HK-2 (cell line): ENCODE measurements at regions not wholly inside any gene's neighbourhood (a gene's known extent, or its start where the extent isn't known, plus 50 kb on each side); places are given as distances from the start of the nearest gene placed in this dataset.

ENCODE experiments used
- DNase-seq: peaks from one replicate; pipeline ENCODE4 v3.0.0-alpha.2; 2018; ENCODE audit not compliant: unreplicated experiment

DNA sequence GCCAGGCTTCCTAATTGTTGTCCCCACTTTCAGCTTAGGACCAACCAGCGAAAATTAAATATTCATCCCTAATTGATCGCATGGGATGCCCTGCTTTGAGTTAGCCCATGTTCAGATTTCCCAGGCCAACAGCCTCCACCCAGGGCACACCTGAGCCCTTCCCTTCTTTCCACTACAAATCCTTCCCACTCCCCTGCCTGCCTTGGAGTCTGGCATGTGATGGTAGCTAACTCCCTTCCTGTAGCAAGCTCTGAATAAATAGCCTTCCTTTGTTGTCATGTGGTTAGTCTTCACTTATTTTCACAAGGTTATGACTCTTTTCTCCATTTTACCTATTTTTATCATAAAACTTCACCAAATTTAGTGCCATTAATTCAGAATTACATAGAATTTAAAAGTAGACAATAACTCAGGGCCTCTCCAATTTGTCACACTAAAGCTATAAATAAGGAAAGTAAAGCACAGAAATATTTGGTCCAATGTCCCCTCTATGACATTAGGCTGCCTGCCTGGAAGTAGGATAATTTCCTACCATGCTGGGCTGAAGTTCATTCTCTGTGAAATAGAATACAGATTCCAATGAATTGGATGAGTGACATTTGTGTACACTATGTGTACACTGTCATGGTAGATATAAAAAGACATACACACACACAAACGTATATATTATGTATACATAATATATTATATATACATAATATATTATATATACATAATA lies 166.4 kb upstream of the CPEB2 start:
- no peak for DNase-seq

DNA sequence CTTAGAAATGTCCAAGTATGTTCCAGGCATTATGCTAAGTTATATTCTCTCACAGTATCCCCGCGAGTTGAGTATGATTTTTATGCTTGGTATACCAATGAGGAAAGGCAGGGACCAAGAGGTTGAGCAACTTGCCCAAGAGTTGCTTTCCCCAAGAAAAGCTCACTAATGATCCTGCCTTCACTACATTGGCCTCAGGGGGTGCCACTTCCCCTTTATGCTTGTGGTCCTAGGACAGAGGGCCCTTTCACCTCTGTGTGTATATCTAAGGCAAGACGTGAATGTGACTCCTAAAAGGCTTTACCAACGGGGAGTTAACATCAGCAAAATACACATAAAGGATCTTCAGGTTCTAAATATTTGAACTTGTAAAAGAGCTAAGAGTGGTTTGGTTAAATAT lies 164.4 kb upstream of the CPEB2 start:
- no peak for DNase-seq

DNA sequence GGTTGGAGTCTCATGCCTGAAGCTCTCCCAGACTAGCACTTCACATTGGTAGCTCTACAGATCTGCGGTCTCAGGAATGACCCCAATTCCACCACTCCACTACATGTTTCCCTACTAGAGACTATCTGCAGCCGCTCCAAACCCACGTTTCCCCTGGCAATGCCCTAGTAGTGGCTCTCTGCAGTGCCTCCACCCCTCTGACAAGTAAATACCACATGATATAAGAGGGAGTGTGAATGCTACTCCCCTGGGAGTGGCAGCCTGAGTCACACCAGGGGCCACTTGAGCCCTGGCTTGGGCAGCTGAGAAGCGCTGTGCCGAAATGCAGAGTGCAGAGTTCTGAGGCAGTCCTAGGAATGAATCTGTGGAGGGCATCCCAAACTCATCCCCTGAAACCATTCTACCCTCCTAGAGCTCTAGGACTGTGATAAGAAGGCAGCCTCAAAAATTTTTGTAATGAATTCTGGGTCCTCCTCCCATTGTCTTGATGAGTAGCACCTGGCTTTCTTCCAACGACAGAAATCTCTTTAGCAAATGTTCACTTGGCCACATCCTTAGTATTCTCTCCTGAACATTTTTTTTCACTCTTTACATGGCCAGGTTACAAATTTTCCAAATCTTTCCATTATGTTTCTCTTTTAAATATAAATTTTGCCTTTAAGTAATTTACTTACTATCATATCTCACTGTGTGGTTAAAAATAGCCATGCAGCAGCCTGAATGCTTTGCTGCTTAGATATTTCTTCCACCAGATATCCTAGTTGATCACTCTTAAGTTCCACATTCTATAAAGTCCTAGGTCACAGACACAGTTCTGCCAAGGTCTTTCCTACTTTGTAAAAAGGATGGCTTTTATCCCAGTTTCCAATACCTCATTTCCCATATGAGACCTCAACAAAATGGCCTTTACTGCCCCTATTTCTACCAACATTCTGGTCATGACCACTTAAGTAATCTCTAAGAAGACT lies 160.2 kb upstream of the CPEB2 start:
- no peak for DNase-seq

DNA sequence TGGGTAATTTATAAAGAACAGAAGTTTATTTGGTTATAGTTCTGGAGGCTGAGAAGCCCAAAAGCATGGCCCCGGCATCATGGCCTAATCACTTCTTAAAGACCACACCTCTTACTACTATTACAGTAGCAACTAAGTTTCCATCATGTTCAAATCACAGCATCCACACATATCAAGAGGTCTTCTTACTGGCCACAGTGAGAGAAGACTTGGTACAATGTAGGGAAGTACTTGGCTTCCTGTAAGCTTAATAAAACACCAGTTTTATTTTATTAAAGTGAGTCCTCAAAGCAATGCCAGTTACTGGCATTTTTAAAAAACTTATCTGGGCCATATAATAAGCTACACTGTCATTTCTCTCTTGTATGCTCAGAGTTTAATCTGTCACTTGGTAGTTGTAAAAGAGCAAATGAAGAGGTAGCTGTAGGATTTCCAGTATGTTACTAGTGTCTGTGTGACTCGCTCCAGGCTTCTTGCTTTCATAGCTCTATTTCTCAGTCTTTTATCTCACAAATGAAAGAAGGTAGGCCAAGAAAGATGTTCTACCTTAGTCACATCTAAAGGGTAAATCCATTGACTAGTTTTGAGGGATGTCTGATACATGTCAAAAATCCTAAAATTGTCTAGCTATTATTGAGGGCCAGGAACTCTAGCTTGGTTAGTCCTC lies 159.2 kb upstream of the CPEB2 start:
- DNase-seq, result no peak

DNA sequence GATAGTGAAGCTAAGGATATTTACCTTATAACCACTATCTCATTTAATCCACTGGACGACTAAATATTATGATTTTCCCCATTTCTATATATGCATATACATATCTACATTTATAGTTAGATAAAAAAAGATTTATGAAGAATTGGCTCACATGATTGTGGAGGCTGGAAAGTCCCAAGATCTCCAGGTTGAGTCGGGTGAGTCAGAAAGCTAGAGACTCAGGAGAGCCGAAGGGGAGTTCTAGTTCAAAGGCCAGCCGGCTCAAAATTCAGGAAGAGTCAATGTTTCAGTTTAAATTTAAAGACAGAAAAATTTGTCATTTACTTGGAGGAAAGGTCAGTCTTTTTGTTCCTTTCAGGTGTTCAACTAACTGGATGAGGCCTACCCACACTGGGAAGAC lies 158.2 kb upstream of the CPEB2 start:
- DNase-seq, result no peak

DNA sequence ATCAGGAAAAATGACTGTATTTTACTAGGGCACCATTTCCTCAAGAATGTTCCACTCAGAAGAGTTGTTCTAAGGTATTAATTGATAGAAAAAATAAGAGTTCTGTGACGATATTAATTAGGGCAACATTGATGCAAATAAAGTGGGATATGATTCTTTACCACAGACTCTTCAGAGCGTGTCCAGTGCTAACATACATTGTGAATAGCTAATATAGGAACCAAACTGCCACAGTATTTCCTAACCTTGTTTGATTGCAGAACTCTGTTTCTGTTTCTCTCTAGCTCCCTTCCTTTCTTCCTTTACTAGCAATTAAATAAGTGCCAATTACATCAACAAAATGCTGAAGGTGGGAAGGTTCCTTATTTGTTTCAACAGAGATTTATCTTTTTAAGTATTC lies 154.1 kb upstream of the CPEB2 start:
- DNase-seq, result no peak

DNA sequence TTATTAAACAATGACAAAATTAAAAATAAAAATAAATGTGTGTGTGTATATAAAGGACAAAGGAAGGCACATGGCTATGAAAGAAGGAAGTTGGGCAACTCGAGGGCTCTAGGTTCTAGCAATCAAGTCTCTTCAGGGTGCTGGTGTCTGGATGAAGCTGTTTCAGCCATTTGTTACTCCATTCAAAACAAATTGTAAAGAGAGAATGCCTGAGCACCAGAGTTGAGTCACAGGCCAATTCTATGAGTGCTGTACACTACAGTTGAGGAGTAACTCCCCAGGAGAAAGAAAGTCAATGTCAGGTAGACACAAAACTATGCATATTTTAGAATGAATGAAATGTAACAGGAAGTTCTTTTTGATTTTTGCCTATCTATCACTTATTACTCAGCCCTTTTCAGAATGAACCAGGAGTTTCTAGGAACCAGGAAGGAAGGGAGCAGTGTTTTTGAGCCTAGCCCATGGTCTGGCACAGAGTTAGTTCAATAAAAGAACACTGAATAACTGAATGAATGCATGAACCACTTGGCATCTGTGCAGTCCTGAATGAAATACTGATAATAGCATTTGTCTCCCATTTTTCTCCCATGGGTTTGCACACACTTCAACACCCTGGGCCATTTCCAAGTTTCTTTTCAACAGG lies 151.7 kb upstream of the CPEB2 start:
- no peak for DNase-seq

DNA sequence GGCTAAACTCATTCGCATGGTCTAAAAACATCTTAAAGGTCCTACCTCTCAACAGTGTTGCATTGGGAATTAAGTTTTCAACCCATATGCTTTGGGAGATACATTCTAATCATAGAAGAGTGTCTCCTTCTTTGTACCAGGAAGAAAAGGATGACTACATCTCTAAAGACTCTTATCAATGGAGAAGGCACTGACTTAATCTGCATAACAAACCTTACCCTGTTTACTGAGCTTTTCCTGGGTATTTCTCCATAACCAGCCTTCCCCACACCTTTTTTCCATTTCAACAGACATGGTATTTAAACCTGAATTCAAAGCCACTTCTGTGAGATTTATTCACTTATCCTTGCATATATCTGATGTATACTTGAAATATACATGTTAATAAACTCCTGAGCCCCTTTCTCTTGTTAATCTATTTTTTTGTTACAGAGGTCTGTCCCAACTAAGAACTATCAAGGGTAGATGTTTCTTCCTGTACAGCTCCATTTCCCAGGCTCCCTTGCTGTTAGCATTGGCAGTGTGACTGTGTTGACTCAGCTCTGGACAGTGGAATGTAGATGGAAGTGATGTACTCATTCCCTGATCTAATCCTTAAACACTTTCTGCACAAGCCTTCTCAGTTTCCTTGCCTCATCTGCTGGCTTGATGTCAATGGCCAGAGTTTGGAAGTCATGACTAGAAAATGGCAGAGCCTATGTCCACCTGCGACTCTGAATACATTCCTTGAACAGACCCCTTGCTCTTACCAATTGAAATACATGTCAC lies 148.9 kb upstream of the CPEB2 start:
- peak; percentile 28 for DNase-seq

DNA sequence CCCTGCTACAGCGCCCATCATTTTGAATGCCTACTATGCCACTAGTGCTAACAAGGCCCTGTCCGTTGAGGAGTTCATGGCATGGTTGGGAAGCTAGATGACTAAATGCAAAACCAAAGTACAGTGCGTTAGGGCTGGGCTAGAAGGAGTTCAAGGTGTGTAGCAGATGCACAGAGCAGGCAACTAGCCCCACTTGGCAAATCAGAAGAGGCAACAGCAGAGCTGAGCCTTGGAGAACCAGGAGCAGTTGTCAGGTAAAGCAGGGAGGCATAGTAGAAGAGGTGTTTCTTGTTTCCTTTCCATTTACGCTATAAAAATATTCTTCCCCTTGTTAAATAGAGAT lies 146.6 kb upstream of the CPEB2 start:
- no peak for DNase-seq

DNA sequence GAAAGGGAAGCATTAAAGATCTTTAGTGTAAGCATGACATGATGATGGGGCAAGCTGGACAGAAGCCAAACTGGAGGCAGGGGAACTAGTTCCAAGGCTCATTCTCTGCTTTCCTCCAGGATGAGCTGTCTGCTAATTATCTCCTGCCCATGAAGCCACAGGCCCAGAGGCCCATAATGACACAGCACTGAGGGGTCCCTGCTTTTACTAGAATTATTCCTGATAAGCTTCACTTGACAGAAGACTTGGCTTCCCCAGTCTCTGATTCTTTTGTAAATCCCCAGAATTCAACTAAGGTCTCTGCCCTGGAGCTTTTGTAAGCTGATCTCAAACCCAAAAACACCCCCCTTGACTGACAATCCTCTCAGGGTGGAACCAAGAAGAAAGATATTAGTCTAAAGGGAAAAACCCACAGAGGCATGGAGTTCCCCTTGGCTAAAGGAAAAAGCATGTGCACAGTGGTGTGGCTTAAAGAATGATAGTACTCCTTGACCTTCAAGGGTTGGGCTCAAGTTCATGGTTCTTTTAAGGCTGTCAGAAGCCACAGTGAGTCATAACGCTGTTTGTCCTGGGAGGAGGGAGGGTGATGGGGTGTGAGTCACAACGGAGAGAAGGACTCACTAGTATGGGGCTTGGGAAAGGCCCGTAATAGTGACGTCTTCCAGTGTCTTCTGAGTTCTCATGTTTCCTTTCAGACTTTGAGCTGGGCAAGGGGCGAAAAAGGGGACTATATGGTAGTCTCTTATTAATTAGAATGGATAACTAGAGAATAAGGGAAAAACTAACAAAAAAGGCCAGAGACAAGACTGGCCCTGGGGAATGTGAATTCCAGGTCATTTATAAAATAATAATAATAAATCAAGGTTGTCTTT lies 146.0 kb upstream of the CPEB2 start:
- peak; percentile 85 for DNase-seq

DNA sequence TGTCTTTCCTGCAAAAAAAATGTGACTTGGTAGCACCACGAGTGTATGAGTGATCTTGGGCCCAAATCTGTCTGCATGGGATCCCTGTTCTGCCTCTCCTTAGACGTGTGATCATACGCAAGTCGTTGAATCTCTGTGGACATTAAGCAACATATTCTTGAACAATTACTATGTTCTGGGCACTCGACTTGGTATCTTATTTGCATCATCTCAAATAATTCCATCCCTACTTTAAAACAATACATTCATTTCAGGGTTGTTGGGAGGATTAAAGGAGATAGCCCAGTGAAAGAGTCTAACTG lies 145.4 kb upstream of the CPEB2 start:
- no peak for DNase-seq

DNA sequence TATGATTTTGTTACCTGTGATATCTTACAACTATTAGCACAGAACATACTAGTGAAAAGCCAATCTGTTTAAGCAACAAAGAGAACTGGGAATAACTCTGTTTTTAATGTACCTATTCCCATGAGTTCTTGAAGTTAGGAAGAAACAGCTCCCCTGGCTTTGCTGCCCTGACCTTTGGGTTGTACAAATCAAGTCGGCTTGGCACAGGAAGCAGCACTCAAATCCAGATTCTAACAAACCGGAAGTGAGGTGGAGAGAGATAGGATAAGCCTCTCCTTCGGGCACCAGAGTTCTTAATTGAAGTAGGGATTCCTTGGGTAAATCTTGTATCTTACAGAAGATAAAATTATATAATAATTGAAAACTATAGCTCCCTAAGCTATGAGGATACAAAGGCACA lies 144.8 kb upstream of the CPEB2 start:
- no peak for DNase-seq

DNA sequence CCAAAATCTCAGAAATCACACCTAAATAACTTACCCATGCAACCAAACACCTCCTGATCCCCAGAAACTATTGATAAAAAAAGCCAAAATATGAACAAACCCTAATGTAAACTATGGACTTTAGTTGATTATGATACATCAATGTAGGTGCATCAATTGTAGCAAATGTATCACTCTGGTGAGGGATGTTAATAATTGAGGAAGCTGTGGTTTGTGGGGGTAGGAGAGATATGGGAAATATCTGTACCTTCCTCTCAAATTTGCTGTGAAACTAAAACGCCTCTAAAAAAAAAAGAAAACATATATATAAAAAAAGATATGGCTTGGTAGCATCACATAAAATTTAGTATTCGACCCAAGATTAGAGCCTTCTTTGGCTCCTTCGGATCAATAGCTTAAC lies 144.3 kb upstream of the CPEB2 start:
- no peak for DNase-seq

DNA sequence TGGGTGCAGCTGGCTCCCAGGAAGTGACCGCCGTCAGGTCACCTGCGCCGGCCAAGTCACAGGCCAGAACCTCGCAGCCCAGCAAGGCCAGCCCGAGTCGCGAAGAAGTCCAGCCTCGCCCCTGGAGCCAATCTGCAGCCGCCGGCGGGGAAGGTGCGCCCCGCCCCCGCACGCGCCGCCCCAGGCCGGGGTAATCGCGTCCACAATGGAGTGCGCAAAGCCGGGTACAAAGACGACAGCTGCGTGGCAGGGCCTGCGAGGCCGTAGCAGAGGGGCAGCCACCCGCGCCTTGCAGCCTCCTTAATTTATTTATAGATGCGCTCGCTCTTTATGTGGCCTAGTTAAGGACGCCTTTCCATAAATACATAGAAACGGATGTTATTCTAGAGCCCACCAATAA lies 139.4 kb upstream of the CPEB2 start:
- DNase-seq, result no peak

DNA sequence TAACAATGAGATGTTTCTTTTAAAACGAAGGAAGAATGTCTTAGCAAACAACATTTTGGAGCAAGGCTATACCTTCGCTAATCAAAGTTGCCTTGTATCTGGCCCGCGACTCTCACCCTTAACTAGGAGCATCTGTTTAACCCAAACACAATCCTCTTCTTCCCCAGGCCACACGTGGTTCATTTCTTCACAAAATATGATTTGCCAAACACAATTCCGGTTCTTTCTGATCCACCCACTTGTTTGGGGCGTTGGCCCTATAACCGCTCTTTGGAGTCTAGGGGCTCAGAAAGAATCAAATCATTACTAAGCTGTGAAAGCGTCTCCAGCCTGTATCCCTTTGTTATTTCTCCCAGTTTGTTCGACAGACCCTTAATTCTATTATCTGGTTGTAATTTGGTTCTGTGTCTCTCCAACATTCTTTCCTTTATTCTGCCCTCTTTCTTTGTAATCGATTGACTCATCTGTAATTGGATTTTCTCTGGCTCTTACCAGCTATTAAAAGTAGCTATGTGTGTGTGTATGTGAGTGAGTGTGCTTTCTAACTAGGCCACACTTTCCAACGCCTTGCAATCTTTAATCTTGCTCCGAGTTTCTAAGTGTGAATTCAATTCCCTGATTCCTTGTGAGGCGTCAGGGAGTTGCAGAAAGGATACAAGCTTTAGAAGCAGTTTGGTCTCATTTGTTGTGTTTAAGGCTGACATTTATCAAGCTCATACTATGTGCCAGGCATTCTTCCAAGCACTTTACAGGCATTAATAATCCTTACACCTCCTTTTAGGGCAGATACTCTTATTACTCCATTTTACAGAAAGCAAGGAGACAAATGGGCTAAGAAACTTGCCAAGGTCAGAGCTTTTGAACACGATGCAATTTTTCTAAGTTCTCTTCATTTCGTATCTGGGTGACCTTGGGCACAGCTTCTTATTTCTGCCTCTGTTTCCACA lies 138.6 kb upstream of the CPEB2 start:
- DNase-seq, result no peak

DNA sequence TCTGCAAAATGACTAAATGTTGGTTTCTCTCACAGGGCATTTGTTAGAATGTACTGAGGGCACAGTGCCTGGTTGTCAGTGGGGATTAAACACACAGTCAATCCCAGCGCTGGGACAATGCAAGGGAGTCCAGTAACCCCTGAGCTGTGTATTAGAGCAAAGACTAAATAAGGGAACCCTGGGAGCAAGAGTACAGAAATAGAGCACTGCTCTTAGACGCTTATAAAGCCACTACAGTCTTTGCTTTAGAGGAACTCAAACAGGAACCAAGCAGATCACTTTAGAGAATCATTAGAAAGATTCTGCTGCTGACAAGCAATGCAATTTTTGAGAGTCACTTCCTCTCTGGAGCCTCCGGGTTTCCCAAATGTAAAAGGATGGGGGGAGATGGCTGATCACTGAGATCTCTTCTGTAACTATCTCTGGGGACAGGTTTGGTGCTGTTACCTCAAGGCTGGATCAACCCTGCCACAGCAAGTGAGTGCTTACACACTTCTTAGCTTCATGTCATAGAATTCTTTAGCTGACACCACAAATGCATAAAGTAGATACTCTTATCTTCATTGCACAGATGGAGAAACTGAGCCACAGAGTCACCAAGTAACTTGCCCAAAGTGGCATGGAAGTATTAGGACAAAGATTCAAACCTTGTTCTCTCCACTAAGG lies 137.8 kb upstream of the CPEB2 start:
- DNase-seq, result no peak

DNA sequence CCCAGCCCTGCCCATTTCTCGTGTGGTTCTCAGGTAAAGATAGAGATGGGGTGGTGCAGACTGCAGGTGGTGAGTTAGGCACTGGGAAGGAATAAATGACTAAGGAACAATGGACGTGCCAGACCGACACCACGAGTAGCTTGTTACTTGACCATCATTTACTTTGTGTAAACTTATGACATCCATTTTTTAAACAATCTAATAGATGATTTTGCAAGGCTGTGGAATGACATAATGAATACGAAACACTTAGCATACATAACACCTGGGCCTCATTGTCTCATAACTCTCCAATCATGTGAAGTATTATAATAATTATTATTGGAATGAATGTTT lies 137.3 kb upstream of the CPEB2 start:
- DNase-seq, result no peak

DNA sequence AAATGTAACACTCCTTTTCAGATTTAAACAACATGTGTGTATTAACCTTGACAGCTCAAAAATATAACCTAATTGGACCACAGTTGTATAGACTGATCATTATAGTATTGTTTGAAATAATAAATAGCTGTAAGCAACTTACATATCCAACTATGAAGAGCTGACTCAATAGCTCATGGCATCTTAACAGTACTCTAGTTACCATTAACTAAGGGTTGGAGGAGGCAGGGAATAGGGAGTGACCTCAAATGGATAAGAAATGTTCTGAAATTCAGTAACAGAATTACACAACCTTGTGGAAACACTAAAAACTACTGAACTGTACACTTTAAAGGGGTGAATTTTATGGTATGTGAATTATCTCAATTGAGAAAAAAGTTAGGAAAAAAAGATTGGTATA lies 136.5 kb upstream of the CPEB2 start:
- DNase-seq, result no peak

DNA sequence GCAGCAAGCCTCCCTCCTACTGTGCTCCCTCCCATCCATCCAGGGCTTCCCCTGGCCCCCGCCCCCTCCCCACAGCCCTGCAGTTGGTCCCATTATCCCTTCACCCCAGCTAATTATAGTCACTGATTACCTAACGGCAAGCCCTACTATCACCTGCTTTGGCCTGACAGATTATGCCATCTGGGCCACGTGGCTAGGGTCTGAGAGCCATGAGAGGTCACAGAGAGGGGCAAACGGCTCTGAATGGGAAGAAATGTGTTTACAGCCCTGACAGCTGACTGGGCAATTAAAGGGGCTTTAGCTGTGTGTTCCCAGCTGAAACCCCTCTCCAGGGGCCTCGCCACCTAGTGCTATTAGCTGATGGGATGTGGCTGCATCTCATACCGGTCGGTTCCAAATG lies 134.4 kb upstream of the CPEB2 start:
- no peak for DNase-seq
